ENCODE measurements at regions not wholly inside any gene's neighbourhood (a gene's known extent, or its start where the extent isn't known, plus 50 kb on each side); places are given as distances from the start of the nearest gene placed in this dataset.

- Histone ChIP-seq H3K79me2 (no peaks in the 10 kb centered on the region), H3K9me2 (replicated peaks; ENCODE audit: insufficient read depth) (no peaks in the 10 kb centered on the region), H3K4me3 (no peak overlapping the region), H3K27me3 (no peaks in the 10 kb centered on the region), H2AFZ (no peak overlapping the region), H3K4me2 (no peak overlapping the region), H3K36me3 (replicated peaks; ENCODE audit: insufficient read depth, low read depth) (no peaks in the 10 kb centered on the region), H3K9me3 (ENCODE audit: low read depth) (no peaks in the 10 kb centered on the region), H4K20me1 (ENCODE audit: insufficient read depth, poor library complexity, severe bottlenecking) (no peaks in the 10 kb centered on the region), H3K4me1 (ENCODE audit: insufficient read depth) (no peaks in the 10 kb centered on the region), H3K27ac (no peak overlapping the region)
- no peak for DNase-seq (ENCODE audit: low spot score)
- WGBS (ENCODE audit: low lambda C conversion rate, missing lambda C conversion rate): 59% methylated on average over 6 of the region's 6 CpGs
- TF ChIP-seq CTCF (IDR thresholded peaks at IDR 0.05; ENCODE audit: poor library complexity) (no peak), EZH2phosphoT487 (IDR thresholded peaks at IDR 0.05; ENCODE audit: low read depth, severe bottlenecking, unreplicated experiment) (no peak), EZH2 (IDR thresholded peaks at IDR 0.05; ENCODE audit: borderline replicate concordance) (no peak)
These were observed 346.1 kb downstream of the DIRAS2 start for GRCh38 chr9:90296539-90296938.

GRCh38 chr9:90299968-90300367 lies 342.7 kb downstream of the DIRAS2 start:
- Histone ChIP-seq H3K4me3 (no peak overlapping the region), H3K27me3 (no peaks in the 10 kb centered on the region), H2AFZ (no peak overlapping the region), H3K79me2 (no peaks in the 10 kb centered on the region), H3K27ac (no peak overlapping the region), H3K4me1 (ENCODE audit: insufficient read depth) (no peaks in the 10 kb centered on the region), H4K20me1 (ENCODE audit: insufficient read depth, poor library complexity, severe bottlenecking) (no peaks in the 10 kb centered on the region), H3K9me3 (ENCODE audit: low read depth) (no peaks in the 10 kb centered on the region), H3K36me3 (replicated peaks; ENCODE audit: insufficient read depth, low read depth) (no peaks in the 10 kb centered on the region), H3K9me2 (replicated peaks; ENCODE audit: insufficient read depth) (no peaks in the 10 kb centered on the region), H3K4me2 (no peak overlapping the region)
- no peak for DNase-seq (ENCODE audit: low spot score)
- 44% methylated on average over 5 of the region's 5 CpGs for WGBS (ENCODE audit: low lambda C conversion rate, missing lambda C conversion rate)
- no peak for TF ChIP-seq CTCF (IDR thresholded peaks at IDR 0.05; ENCODE audit: poor library complexity)
- TF ChIP-seq EZH2 (IDR thresholded peaks at IDR 0.05; ENCODE audit: borderline replicate concordance): no peak
- TF ChIP-seq EZH2phosphoT487 (IDR thresholded peaks at IDR 0.05; ENCODE audit: low read depth, severe bottlenecking, unreplicated experiment): no peak

DNA sequence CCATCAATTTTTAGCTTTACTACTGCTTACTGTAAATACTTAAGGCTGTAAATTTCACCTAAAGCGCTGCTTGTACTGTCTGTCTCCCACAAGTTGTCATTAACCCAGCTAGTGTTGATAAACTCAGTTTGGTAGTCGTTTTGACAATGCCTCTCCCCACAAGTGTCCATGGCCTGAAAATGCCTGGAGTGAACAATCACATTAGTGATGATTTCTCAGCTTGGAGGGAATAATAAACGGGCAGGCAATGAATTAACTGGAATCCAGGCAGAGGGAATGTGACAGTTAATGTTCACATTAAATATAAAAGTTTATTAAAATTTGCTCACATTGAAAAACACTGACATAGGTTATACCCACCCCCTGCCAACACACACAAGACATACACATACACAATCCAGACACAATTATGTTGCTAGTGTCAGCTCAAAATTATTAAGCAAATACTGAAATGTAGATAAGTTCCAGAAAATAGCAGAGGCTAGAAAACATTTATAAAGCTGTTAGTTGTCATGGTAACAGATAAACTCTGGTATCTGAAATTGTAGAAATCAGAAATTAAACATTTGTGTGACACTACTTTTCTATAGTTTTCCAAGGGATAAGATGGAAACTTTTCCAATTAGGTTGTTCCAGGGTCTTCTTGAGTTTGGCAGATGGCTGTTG lies 341.9 kb downstream of the DIRAS2 start:
- no peaks in the 10 kb centered on the region for H3K27me3 ChIP-seq
- no peak for DNase-seq (ENCODE audit: low spot score)
- WGBS (ENCODE audit: low lambda C conversion rate, missing lambda C conversion rate): 50% methylated on average over 3 of the region's 3 CpGs
- H4K20me1 ChIP-seq (ENCODE audit: insufficient read depth, poor library complexity, severe bottlenecking): no peaks in the 10 kb centered on the region
- TF ChIP-seq EZH2phosphoT487 (IDR thresholded peaks at IDR 0.05; ENCODE audit: low read depth, severe bottlenecking, unreplicated experiment) (no peak), EZH2 (IDR thresholded peaks at IDR 0.05; ENCODE audit: borderline replicate concordance) (no peak), CTCF (IDR thresholded peaks at IDR 0.05; ENCODE audit: poor library complexity) (no peak)
- no peak overlapping the region for H2AFZ ChIP-seq
- H3K79me2 ChIP-seq: no peaks in the 10 kb centered on the region
- H3K9me2 ChIP-seq (replicated peaks; ENCODE audit: insufficient read depth): no peaks in the 10 kb centered on the region
- no peak overlapping the region for H3K4me2 ChIP-seq
- peak overlapping the region; percentile 73 for H3K27ac ChIP-seq
- no peaks in the 10 kb centered on the region for H3K9me3 ChIP-seq (ENCODE audit: low read depth)
- no peaks in the 10 kb centered on the region for H3K36me3 ChIP-seq (replicated peaks; ENCODE audit: insufficient read depth, low read depth)
- no peak overlapping the region for H3K4me3 ChIP-seq
- no peaks in the 10 kb centered on the region for H3K4me1 ChIP-seq (ENCODE audit: insufficient read depth)

Measured in hepatocyte (in vitro differentiated cells).